GM21717 (cell line): ENCODE measurements at regions not wholly inside any gene's neighbourhood (a gene's known extent, or its start where the extent isn't known, plus 50 kb on each side); places are given as distances from the start of the nearest gene placed in this dataset.
"Not testable (repeated sequence)": the region's sequence is repeated elsewhere in the genome, so short reads cannot be mapped to it uniquely, and the experiment has no call there.

Source experiments
- ATAC-seq: cut with Tn5 transposase; IDR thresholded peaks from one replicate; pipeline ENCODE4 v1.9.1; 2021; ENCODE audit warnings: mild to moderate bottlenecking, moderate library complexity; ENCODE audit not compliant: unreplicated experiment

GRCh38 chr4:188432328-188432727, 293.1 kb downstream of the TRIML1 start:
- no peak for ATAC-seq

GRCh38 chr4:188433741-188434315, 294.6 kb downstream of the TRIML1 start:
- no peak for ATAC-seq

- ATAC-seq: no peak
These were observed 295.4 kb downstream of the TRIML1 start for GRCh38 chr4:188434643-188435042.

- no peak for ATAC-seq
These were observed 296.1 kb downstream of the TRIML1 start for GRCh38 chr4:188435381-188435780.

- no peak for ATAC-seq
These were observed 298.3 kb downstream of the TRIML1 start for GRCh38 chr4:188437535-188437934.

- ATAC-seq: not testable (repeated sequence)
These were observed 299.2 kb downstream of the TRIML1 start for GRCh38 chr4:188438391-188438824.

- ATAC-seq: no peak
These were observed 300.5 kb downstream of the TRIML1 start for GRCh38 chr4:188439641-188440311.

- ATAC-seq: no peak
These were observed 305.3 kb downstream of the TRIML1 start for GRCh38 chr4:188444500-188444899.

- ATAC-seq: not testable (repeated sequence)
These were observed 309.8 kb downstream of the TRIML1 start for GRCh38 chr4:188448996-188449395.

GRCh38 chr4:188450571-188450970, 311.3 kb downstream of the TRIML1 start:
- no peak for ATAC-seq

GRCh38 chr4:188452097-188452496, 312.9 kb downstream of the TRIML1 start:
- ATAC-seq: no peak

GRCh38 chr4:188454575-188454974, 315.3 kb downstream of the TRIML1 start:
- no peak for ATAC-seq

GRCh38 chr4:188455062-188455752, 316.0 kb downstream of the TRIML1 start:
- ATAC-seq: no peak

- ATAC-seq: no peak
These were observed 320.1 kb downstream of the TRIML1 start for GRCh38 chr4:188459381-188459780.

- ATAC-seq: no peak
These were observed 324.7 kb downstream of the TRIML1 start for GRCh38 chr4:188463909-188464308.

GRCh38 chr4:188466001-188466400, 326.8 kb downstream of the TRIML1 start:
- ATAC-seq: no peak

GRCh38 chr4:188484256-188484655, 345.0 kb downstream of the TRIML1 start:
- ATAC-seq: no peak

- no peak for ATAC-seq
These were observed 346.7 kb downstream of the TRIML1 start for GRCh38 chr4:188485906-188486305.

GRCh38 chr4:188492886-188493285, 353.6 kb downstream of the TRIML1 start:
- no peak for ATAC-seq

- no peak for ATAC-seq
These were observed 355.9 kb downstream of the TRIML1 start for GRCh38 chr4:188495169-188495568.

GRCh38 chr4:188511431-188511830, 372.2 kb downstream of the TRIML1 start:
- ATAC-seq: no peak

GRCh38 chr4:188532751-188533150, 393.5 kb downstream of the TRIML1 start:
- ATAC-seq: no peak
